ENCODE measurements at regions not wholly inside any gene's neighbourhood (a gene's known extent, or its start where the extent isn't known, plus 50 kb on each side); places are given as distances from the start of the nearest gene placed in this dataset.
A peak's percentile ranks its signal among the peaks of the same experiment; 100 is the strongest.

- peak; percentile 61 for DNase-seq
These were observed 115.9 kb downstream of the LY86 start for GRCh38 chr6:6704103-6705060.

DNA sequence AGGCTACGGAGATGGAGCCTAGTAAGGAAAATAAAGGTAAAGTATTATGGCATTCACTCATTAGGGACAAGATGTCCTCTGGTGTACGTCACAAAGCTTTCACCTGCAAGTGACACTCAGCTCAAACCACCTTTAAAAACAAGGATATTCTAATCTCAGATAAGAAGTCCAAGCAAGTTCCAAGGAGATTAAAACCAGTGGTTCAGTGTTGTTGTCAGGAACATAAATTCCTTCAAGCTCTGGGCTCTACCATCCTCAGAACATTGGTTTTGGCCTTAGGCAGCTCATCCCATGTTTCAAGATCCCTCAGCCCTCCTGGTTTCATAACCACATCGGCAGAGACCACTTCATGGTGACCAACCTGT, 116.5 kb downstream of the LY86 start:
- no peak for DNase-seq

DNA sequence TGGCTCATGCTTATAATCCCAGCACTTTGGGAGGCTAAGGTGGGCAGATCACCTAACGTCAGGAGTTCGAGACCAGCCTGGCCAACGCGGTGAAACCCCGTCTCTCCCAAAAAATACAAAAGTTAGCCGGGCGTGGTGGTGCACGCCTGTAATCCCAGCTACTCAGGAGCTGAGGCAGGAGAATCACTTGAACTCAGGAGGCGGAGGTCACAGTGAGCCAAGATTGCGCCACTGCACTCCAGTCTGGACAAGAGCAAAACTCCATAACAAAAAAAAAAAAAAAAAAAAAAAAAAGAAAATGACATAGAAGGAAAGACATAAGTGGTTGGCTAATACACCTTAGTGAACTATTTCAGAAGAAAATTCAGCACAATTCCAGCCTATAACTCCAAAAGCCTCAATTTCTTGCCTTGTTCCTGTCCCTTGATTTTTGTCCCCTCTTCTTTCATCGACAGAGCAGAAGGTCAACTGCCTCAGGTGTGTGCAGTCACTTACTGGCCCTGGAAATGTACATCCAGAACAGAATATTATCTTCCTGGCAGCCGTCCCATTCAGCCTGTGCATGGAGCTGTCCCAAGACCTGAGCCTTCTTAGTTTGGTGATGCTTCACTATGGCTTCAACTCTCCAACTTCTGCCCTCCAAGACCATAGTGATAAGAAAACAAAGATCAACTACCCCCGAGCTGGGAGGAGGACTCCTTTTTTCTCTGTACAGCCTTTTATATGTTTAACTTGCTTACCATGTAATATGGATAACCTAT, 117.6 kb downstream of the LY86 start:
- no peak for DNase-seq

GRCh38 chr6:6707143-6707542, 118.6 kb downstream of the LY86 start:
- DNase-seq: no peak

GRCh38 chr6:6709106-6709505, 120.6 kb downstream of the LY86 start:
- DNase-seq: no peak

GRCh38 chr6:6711031-6711785, 122.7 kb downstream of the LY86 start:
- DNase-seq: no peak

- DNase-seq: no peak
These were observed 123.4 kb downstream of the LY86 start for GRCh38 chr6:6711832-6712448.

DNA sequence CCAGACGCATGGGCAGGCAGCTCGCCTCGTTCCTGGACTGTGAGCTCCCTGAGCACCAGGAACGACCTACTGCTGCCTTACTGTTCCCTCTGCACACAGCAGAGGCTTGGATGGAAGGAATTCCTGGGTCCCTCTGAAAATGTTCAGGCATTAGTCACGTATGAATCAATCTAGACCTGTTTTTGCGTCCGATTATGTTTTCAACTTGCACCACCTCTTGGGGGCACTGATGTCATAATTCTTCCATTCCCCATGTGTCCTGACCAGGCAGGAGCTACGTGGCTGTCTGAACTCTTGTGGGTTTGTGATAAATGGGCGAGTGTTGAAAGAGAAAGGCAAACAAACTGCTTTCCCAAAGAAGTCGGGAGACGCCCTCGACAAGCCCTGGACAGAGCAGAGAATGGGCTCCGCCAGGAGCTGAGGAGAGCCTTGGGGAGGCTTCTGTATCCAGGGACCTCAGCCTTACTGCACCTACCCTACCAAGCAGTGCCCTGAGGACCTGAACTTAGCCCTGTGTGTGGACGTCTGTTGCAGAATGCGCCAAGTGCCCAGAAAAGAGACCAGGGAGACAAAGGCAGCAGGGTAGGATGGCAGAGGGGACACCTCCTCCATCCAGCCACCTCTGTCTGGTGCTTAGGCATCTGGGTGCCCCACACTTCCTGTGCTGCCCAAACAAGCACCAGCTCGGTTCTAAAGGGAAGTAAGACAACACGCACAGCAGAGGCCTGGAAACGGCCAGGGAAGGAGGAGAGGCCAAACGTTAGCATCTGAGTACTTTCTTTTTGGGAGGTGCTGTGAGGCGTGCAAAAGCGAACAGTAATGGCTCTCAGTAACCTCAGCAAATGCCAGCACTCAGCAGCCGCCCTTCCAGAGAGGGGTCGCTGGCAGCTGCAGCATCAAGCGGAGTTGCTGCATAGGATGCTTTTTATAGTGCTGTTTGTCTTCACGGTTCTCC, 124.2 kb downstream of the LY86 start:
- DNase-seq: no peak

- no peak for DNase-seq
These were observed 125.1 kb downstream of the LY86 start for GRCh38 chr6:6713657-6714056.

GRCh38 chr6:6714118-6714897, 125.8 kb downstream of the LY86 start:
- DNase-seq: peak; percentile 12

DNA sequence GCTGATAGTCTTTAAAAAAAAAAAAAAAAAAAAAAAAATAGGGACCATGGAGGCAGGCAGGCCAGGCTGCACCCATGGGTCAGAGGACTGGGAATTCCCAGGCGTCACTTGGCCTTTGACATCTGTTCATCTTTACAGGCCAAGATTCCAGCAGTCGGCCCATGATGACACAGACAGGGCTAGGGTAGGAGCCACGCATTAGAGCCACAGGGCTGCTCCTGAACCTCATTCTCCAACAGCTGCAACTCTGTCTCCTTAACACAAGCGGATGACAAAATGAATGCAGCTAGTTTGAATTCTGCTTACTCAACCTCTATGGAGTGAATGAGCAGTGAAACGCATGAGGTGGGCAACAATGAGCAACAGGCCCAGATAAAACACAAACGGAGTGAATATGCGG, 126.4 kb downstream of the LY86 start:
- no peak for DNase-seq

DNA sequence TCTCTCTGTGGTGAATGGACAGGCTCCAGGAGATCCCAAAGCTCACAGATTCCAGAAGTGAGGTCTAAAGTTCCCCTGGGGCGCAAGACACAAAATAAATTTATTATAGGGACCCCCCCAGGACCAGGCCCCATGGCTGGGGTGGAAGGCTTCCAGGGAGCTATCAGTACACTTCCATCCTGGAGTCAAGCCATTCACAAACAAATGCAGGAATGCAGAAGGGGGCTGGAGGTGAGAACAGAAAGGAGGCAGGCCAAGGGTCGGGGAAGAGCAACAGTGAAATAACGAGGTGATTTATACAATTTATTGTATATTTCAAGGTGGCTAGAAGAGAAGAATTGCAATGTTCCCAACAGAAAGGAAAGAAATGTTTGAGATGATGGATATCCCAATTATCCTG, 126.9 kb downstream of the LY86 start:
- DNase-seq: no peak

- no peak for DNase-seq
These were observed 128.7 kb downstream of the LY86 start for GRCh38 chr6:6716998-6717763.

DNA sequence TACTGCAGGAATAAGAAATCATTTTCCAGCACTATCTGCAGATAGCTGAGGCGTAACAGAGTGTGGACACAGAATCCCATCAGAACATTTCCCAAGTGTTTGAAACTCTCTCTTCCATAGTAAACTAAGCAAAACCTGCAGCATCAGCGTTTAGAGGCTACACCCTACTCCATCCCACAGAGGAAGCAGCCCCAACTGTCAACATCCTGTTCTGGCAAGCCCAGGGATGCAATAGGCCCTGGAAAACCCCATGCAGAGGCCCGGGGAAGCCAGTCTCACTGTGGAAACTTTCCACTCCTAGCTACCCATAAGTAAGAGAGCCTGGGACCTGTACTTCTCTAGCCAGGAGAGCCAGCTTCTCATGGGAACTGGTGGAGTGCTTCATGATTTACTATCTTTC, 129.4 kb downstream of the LY86 start:
- DNase-seq: no peak

DNA sequence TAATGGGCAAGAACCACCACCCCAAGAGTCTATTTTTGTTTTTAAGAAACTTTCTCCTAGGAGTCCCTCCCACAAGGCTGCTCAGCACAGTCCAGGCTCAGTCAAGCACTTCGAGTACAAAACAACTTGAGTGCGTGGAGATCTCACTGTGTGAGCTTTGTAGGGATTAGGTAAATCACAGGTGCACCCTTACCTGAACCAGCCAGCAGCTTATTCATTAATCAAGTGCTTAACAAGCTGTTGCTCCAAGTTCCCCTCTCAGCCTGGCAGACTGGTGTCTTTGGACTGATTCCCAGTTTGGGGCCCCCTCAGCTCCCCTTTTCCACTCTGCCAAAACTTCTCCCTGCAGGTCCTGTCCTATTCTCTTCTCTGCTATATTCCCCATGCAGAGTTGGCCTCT, 133.1 kb downstream of the LY86 start:
- DNase-seq: no peak

DNA sequence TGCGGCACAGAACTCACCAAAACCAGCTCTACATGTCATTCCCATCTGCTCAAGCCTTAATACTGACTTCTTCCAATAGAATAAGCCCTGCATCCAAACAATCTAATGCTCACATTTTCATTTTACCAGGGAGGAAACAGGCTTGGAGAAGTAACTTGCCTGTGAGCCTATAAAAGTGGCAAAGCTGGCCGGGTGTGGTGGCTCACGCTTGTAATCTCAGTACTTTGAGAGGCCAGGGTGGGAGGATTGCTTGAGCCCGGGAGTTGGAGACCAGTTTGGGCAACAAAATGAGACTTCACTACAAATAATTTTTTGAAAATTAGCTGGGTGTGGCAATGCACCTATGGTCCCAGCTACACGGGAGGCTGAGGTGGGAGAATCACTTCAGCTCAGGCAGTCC, 133.7 kb downstream of the LY86 start:
- no peak for DNase-seq

- no peak for DNase-seq
These were observed 134.8 kb downstream of the LY86 start for GRCh38 chr6:6723361-6723760.

- DNase-seq: no peak
These were observed 135.5 kb downstream of the LY86 start for GRCh38 chr6:6723921-6724538.

Measured in NCI-H146 (cell line).